IMR-90 (cell line): ENCODE measurements at regions not wholly inside any gene's neighbourhood (a gene's known extent, or its start where the extent isn't known, plus 50 kb on each side); places are given as distances from the start of the nearest gene placed in this dataset.

Experiments used
- ATAC-seq: fragments of 200-7000 bp; cut with Tn5 transposase; 2 replicates; pipeline ENCODE4 v1.9.1; 2020; ENCODE audit warnings: low read depth, mild to moderate bottlenecking, moderate library complexity
- BruUV-seq: library from RNA; stranded (reverse); fragments of 400-500 nt; replicated peaks from 2 replicates; lab custom pipeline; 2021; lab: Mats Ljungman, UMichigan
- CTCF ChIA-PET: fragments of 300-600 bp; formaldehyde crosslinking; extraction: SDS; loops from one replicate; lab custom pipeline; 2021; ENCODE audit warnings: antibody characterized with exemption; lab: Yijun Ruan, JAX
- POLR2A ChIA-PET: fragments of 300-600 bp; sonication (Branson Sonifier 250); formaldehyde crosslinking; loops from one replicate; lab custom pipeline; 2022; ENCODE audit warnings: antibody characterized with exemption; ENCODE audit not compliant: unreplicated experiment; lab: Charles Lee
- DNase-seq: peaks from one replicate; pipeline ENCODE4 v3.0.0; 2013
- H2AFZ ChIP-seq: replicated peaks from 2 replicates; pipeline ENCODE3; 2013; ENCODE audit warnings: low read length, mild to moderate bottlenecking; ENCODE audit not compliant: poor library complexity
- H2AK5ac ChIP-seq: 2 replicates; pipeline ENCODE4 v1.6.1; 2013; ENCODE audit warnings: low read depth, low read length, inconsistent platforms
- H2AK9ac ChIP-seq: replicated peaks from 2 replicates; pipeline ENCODE3; 2013; ENCODE audit warnings: mild to moderate bottlenecking, low read depth, low read length, moderate library complexity; ENCODE audit not compliant: poor library complexity
- H2BK120ac ChIP-seq: 2 replicates; pipeline ENCODE4 v1.6.1; 2013; ENCODE audit warnings: low read depth, low read length, inconsistent platforms
- H2BK15ac ChIP-seq: 3 replicates; pipeline ENCODE4 v1.6.1; 2013; ENCODE audit warnings: low read depth, low read length, inconsistent platforms
- H2BK20ac ChIP-seq: 2 replicates; pipeline ENCODE4 v1.6.1; 2013; ENCODE audit warnings: low read depth, mild to moderate bottlenecking, inconsistent platforms, low read length, moderate library complexity
- H2BK5ac ChIP-seq: 2 replicates; pipeline ENCODE4 v1.6.1; 2013; ENCODE audit warnings: mild to moderate bottlenecking, low read depth, low read length, inconsistent platforms; ENCODE audit not compliant: poor library complexity, severe bottlenecking
- H3K14ac ChIP-seq: replicated peaks from 2 replicates; pipeline ENCODE4 v1.6.1; 2013; ENCODE audit warnings: low read depth, low read length, inconsistent platforms
- H3K18ac ChIP-seq: 2 replicates; pipeline ENCODE4 v1.6.1; 2013; ENCODE audit warnings: low read depth, low read length, control low read depth
- H3K23ac ChIP-seq: 2 replicates; pipeline ENCODE4 v1.6.1; 2013; ENCODE audit warnings: low read depth, low read length, inconsistent platforms
- H3K27ac ChIP-seq: 2 replicates; pipeline ENCODE4 v1.5.1; 2013; ENCODE audit warnings: mild to moderate bottlenecking, control low read depth, low read length; ENCODE audit not compliant: insufficient read depth
- H3K27me3 ChIP-seq: 2 replicates; pipeline ENCODE4 v1.6.1; 2013; ENCODE audit warnings: low read length; ENCODE audit not compliant: control insufficient read depth, insufficient read depth
- H3K36me3 ChIP-seq: 2 replicates; pipeline ENCODE4 v1.6.1; 2013; ENCODE audit warnings: low read length, mixed read lengths; ENCODE audit not compliant: control insufficient read depth, insufficient read depth
- H3K4ac ChIP-seq: 2 replicates; pipeline ENCODE4 v1.6.1; 2013; ENCODE audit warnings: low read depth, low read length, inconsistent platforms
- H3K4me1 ChIP-seq: 2 replicates; pipeline ENCODE4 v1.6.1; 2013; ENCODE audit warnings: low read length, mixed read lengths; ENCODE audit not compliant: control insufficient read depth, insufficient read depth
- H3K4me2 ChIP-seq: 2 replicates; pipeline ENCODE4 v1.6.1; 2013; ENCODE audit warnings: low read depth, mild to moderate bottlenecking, control low read depth, low read length, moderate library complexity
- H3K4me3 ChIP-seq: 2 replicates; pipeline ENCODE4 v1.5.1; 2013; ENCODE audit warnings: low read depth, mild to moderate bottlenecking, control low read depth, low read length, moderate library complexity; ENCODE audit not compliant: insufficient read depth
- H3K56ac ChIP-seq: 2 replicates; pipeline ENCODE4 v1.6.1; 2013; ENCODE audit warnings: low read length, inconsistent platforms; ENCODE audit not compliant: insufficient read depth; ENCODE audit errors: extremely low read depth
- H3K79me1 ChIP-seq, 2 experiments: 2 replicates each; pipeline ENCODE4 v1.6.1; 2013; ENCODE audit warnings: low read length in 2 of 2, inconsistent platforms in 1 of 2, low read depth in 1 of 2
- H3K9ac ChIP-seq: 2 replicates; pipeline ENCODE4 v1.6.1; 2013; ENCODE audit warnings: low read depth, low read length, control low read depth
- H3K9me1 ChIP-seq: 2 replicates; pipeline ENCODE4 v1.6.1; 2013; ENCODE audit warnings: low read length, inconsistent platforms; ENCODE audit not compliant: insufficient read depth
- H3K9me3 ChIP-seq: 2 replicates; pipeline ENCODE4 v1.6.1; 2013; ENCODE audit warnings: low read length; ENCODE audit not compliant: control insufficient read depth, insufficient read depth
- H4K20me1 ChIP-seq: 2 replicates; pipeline ENCODE4 v1.6.1; 2013; ENCODE audit warnings: low read length, inconsistent platforms; ENCODE audit not compliant: insufficient read depth
- H4K5ac ChIP-seq: 2 replicates; pipeline ENCODE4 v1.6.1; 2013; ENCODE audit warnings: mild to moderate bottlenecking, low read depth, low read length, control low read depth
- H4K8ac ChIP-seq, 2 experiments: 2 replicates each; pipeline ENCODE4 v1.6.1; 2013; ENCODE audit warnings: low read depth in 2 of 2, low read length in 2 of 2, control low read depth in 1 of 2, inconsistent platforms in 1 of 2
- H4K91ac ChIP-seq: 2 replicates; pipeline ENCODE4 v1.6.1; 2013; ENCODE audit warnings: low read depth, low read length, inconsistent platforms; ENCODE audit not compliant: insufficient read depth
- BHLHE40 ChIP-seq: fragments of 150-350 bp; IDR thresholded peaks from 2 replicates; pipeline ENCODE4 v1.6.1; 2016; ENCODE audit warnings: mild to moderate bottlenecking, low read depth, low read length
- CEBPB ChIP-seq: IDR thresholded peaks from 2 replicates; pipeline ENCODE4 v1.6.1; 2012; ENCODE audit warnings: low read depth, low read length, improper control_type of control experiment
- CHD1 ChIP-seq: IDR thresholded peaks from 2 replicates; pipeline ENCODE4 v1.6.1; 2012; ENCODE audit warnings: low read depth, low read length, improper control_type of control experiment
- FOS ChIP-seq: fragments of 150-350 bp; IDR thresholded peaks from 2 replicates; pipeline ENCODE4 v1.6.1; 2016; ENCODE audit warnings: low read depth, low read length
- MAFK ChIP-seq: IDR thresholded peaks from 2 replicates; pipeline ENCODE4 v1.6.1; 2012; ENCODE audit warnings: low read depth, low read length, improper control_type of control experiment
- MAZ ChIP-seq: IDR thresholded peaks from 2 replicates; pipeline ENCODE4 v1.6.1; 2012; ENCODE audit warnings: low read depth, mild to moderate bottlenecking, low read length, improper control_type of control experiment, moderate library complexity, borderline replicate concordance
- MXI1 ChIP-seq: IDR thresholded peaks from 2 replicates; pipeline ENCODE4 v1.6.1; 2012; ENCODE audit warnings: low read depth, mild to moderate bottlenecking, low read length, moderate library complexity, borderline replicate concordance
- NFE2L2 ChIP-seq: fragments of 150-350 bp; IDR thresholded peaks from 2 replicates; pipeline ENCODE4 v1.6.1; 2016; ENCODE audit warnings: low read depth, mild to moderate bottlenecking, low read length
- POLR2A ChIP-seq: IDR thresholded peaks from 2 replicates; pipeline ENCODE4 v1.6.1; 2012; ENCODE audit warnings: mild to moderate bottlenecking, low read depth, low read length
- RAD21 ChIP-seq: IDR thresholded peaks from 2 replicates; pipeline ENCODE4 v1.6.1; 2012; ENCODE audit warnings: low read length, improper control_type of control experiment
- RCOR1 ChIP-seq: IDR thresholded peaks from 2 replicates; pipeline ENCODE4 v1.6.1; 2012; ENCODE audit warnings: mild to moderate bottlenecking, low read length, improper control_type of control experiment; ENCODE audit not compliant: insufficient replicate concordance
- RFX5 ChIP-seq: IDR thresholded peaks from 2 replicates; pipeline ENCODE4 v1.8.0; 2012; ENCODE audit warnings: low read depth, mild to moderate bottlenecking, low read length, moderate library complexity
- SMC3 ChIP-seq: fragments of 150-350 bp; IDR thresholded peaks from 2 replicates; pipeline ENCODE4 v1.6.1; 2016; ENCODE audit warnings: low read depth, mild to moderate bottlenecking, antibody characterized with exemption, low read length, moderate library complexity
- WGBS, 2 experiments: methylation state at CpG; one replicate each; pipeline versions ENCODE4 v1.1.5 to v1.1.7; 2013; ENCODE audit warnings: missing lambda C conversion rate in 2 of 2; ENCODE audit not compliant: insufficient read length in 1 of 2; ENCODE audit errors: extremely low coverage in 2 of 2; 5-methylcytosine and 5-hydroxymethylcytosine counted together
- dilution Hi-C: fragments of 300-500 bp; cut with HindIII; formaldehyde crosslinking; loops from one replicate; pipeline ENCODE4 v1.14.3; 2018; ENCODE audit warnings: low sequenced_read_pairs; ENCODE audit not compliant: unreplicated experiment
- in situ Hi-C: fragments of 300-500 bp; cut with MboI; formaldehyde crosslinking; loops from 3 replicates; pipeline ENCODE4 v1.14.3; 2019; ENCODE audit warnings: low sequenced_read_pairs, inconsistent platforms, mixed read lengths
- intact Hi-C: fragments of 100-400 bp; cut with micrococcal nuclease; formaldehyde crosslinking; loops from 2 replicates; pipeline ENCODE4 v1.10.0; 2022
- TF ChIP-seq, protein P1 (sequence below): conservative IDR thresholded peaks from 2 replicates; pipeline ENCODE4 v1.5.1; 2012; ENCODE audit warnings: mild to moderate bottlenecking, low read depth, low read length, improper control_type of control experiment
- TF ChIP-seq, protein P2 (sequence below): fragments of 150-350 bp; IDR thresholded peaks from 2 replicates; pipeline ENCODE4 v1.6.1; 2017; ENCODE audit warnings: mild to moderate bottlenecking, antibody characterized with exemption, low read length, low read depth
- TF ChIP-seq, protein P3 (sequence below): fragments of 150-350 bp; IDR thresholded peaks from 2 replicates; pipeline ENCODE4 v1.6.1; 2016; ENCODE audit warnings: low read depth, mild to moderate bottlenecking, low read length, moderate library complexity, borderline replicate concordance

DNA sequence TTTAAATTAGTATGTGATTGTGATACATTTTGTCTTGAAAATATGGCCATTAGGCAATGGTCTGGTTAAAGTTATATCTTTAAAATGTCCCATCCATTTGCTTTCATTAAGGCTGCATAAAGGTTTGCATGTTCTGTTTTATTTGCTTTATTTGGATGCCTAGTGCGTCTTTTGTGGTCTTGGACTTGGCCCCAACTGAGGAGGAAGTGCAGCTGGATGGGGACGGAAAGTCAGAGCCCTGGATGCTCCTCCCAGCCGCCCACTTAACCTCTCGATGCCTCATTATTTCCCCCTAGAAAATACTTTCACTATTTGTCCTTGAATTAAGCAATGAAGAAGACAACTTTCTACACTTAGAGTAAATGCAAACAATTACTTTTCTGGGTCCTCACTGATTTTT is 898.2 kb downstream of the MCTP2 start:
- BruUV-seq = no TSS peak
- Histone ChIP-seq H4K8ac (no peak overlapping the region), H2BK15ac (no peak overlapping the region), H3K9me1 (no peaks in the 10 kb centered on the region), H4K5ac (no peak overlapping the region), H3K9me3 (no peaks in the 10 kb centered on the region), H3K23ac (no peak overlapping the region), H2BK120ac (peak overlapping the region; percentile 25; the same call in 1 of the 2 replicates), H3K9ac (no peak overlapping the region), H3K4ac (no peak overlapping the region), H3K4me2 (peak overlapping the region; percentile 9), H2BK20ac (no peak overlapping the region), H2AK9ac (no peak overlapping the region), H2AK5ac (no peak overlapping the region), H3K27me3 (no peaks in the 10 kb centered on the region), H3K79me1 (no peaks in the 10 kb centered on the region), H3K4me1 (peaks cover 5% of the 10 kb centered on the region; the same call in 1 of the 2 replicates), H3K18ac (no peak overlapping the region), H3K27ac (no peak overlapping the region), H4K20me1 (no peaks in the 10 kb centered on the region), H3K4me3 (no peak overlapping the region), H2BK5ac (no peak overlapping the region), H2AFZ (peak overlapping the region; percentile 54), H4K91ac (no peak overlapping the region), H3K56ac (no peak overlapping the region), H3K14ac (no peak overlapping the region), H3K36me3 (no peaks in the 10 kb centered on the region)
- WGBS, 2 experiments = no CpG with 5 or more reads among the region's 4 CpGs
- ChIA-PET CTCF (interaction anchor here (0.6 kb wide), 1 partner anchor 47 kb away, joined by 3 read pairs; no protein-coding TSS in a partner anchor), POLR2A (no interaction called here)
- peak; percentile 67 for DNase-seq
- intact Hi-C loops = no loop called here
- peak; percentile 40; the same call in 1 of the 2 replicates for ATAC-seq
- TF ChIP-seq MAZ = no peak
- no peak for TF ChIP-seq NFE2L2
- no peak for TF ChIP-seq BHLHE40
- no peak for TF ChIP-seq MAFK
- TF ChIP-seq CEBPB = no peak
- no peak for TF ChIP-seq RAD21
- TF ChIP-seq SMC3 = no peak
- TF ChIP-seq, protein P1, sequence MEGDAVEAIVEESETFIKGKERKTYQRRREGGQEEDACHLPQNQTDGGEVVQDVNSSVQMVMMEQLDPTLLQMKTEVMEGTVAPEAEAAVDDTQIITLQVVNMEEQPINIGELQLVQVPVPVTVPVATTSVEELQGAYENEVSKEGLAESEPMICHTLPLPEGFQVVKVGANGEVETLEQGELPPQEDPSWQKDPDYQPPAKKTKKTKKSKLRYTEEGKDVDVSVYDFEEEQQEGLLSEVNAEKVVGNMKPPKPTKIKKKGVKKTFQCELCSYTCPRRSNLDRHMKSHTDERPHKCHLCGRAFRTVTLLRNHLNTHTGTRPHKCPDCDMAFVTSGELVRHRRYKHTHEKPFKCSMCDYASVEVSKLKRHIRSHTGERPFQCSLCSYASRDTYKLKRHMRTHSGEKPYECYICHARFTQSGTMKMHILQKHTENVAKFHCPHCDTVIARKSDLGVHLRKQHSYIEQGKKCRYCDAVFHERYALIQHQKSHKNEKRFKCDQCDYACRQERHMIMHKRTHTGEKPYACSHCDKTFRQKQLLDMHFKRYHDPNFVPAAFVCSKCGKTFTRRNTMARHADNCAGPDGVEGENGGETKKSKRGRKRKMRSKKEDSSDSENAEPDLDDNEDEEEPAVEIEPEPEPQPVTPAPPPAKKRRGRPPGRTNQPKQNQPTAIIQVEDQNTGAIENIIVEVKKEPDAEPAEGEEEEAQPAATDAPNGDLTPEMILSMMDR = no peak
- TF ChIP-seq, protein P2, sequence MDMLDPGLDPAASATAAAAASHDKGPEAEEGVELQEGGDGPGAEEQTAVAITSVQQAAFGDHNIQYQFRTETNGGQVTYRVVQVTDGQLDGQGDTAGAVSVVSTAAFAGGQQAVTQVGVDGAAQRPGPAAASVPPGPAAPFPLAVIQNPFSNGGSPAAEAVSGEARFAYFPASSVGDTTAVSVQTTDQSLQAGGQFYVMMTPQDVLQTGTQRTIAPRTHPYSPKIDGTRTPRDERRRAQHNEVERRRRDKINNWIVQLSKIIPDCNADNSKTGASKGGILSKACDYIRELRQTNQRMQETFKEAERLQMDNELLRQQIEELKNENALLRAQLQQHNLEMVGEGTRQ = no peak
- TF ChIP-seq, protein P3, sequence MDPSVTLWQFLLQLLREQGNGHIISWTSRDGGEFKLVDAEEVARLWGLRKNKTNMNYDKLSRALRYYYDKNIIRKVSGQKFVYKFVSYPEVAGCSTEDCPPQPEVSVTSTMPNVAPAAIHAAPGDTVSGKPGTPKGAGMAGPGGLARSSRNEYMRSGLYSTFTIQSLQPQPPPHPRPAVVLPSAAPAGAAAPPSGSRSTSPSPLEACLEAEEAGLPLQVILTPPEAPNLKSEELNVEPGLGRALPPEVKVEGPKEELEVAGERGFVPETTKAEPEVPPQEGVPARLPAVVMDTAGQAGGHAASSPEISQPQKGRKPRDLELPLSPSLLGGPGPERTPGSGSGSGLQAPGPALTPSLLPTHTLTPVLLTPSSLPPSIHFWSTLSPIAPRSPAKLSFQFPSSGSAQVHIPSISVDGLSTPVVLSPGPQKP = no peak
- TF ChIP-seq RFX5 = no peak
- TF ChIP-seq CHD1 = no peak
- no peak for TF ChIP-seq FOS
- TF ChIP-seq MXI1 = no peak
- no peak for TF ChIP-seq RCOR1
- no peak for TF ChIP-seq POLR2A
- in situ Hi-C loops = no loop called here
- dilution Hi-C loops = no loop called here
